Ovary (tissue), 3 donors: ENCODE measurements at regions not wholly inside any gene's neighbourhood (a gene's known extent, or its start where the extent isn't known, plus 50 kb on each side); places are given as distances from the start of the nearest gene placed in this dataset.

ENCODE experiments used
- POLR2A ChIP-seq: fragments of 450-650 bp; IDR thresholded peaks from one replicate; pipeline ENCODE4 v1.6.1; 2017; ENCODE audit warnings: antibody characterized with exemption, mild to moderate bottlenecking, moderate library complexity
- TF ChIP-seq, protein P1 (sequence below), 3 donors: fragments of 450-650 bp in 2 of 3; fragments of 200-600 bp in 1 of 3; IDR thresholded peaks; one replicate each; pipeline versions ENCODE4 v1.5.1 to v1.8.0; 2016 to 2022; ENCODE audit warnings: antibody characterized with exemption in 3 of 3, mild to moderate bottlenecking in 1 of 3
- donor health status: DM: no; HTN: no; CAD: no.

DNA sequence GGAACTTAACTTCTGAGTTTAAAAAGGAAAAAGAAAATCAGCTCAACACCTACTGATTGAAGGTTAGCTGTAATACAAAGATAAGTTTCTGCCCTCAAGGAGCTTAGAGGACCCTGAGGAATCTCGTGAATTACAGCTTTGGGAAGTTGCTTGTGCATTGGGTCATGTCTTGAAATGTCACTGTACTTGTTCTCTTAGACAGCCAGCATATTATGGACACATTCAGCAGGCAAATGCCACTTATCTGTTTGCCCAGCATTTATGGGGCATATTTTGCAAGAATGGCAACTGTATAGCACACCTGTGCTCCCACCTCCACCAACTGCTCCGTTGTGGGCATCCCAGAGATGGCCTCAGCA lies 263.6 kb upstream of the CRY1 start:
- TF ChIP-seq, protein P1, sequence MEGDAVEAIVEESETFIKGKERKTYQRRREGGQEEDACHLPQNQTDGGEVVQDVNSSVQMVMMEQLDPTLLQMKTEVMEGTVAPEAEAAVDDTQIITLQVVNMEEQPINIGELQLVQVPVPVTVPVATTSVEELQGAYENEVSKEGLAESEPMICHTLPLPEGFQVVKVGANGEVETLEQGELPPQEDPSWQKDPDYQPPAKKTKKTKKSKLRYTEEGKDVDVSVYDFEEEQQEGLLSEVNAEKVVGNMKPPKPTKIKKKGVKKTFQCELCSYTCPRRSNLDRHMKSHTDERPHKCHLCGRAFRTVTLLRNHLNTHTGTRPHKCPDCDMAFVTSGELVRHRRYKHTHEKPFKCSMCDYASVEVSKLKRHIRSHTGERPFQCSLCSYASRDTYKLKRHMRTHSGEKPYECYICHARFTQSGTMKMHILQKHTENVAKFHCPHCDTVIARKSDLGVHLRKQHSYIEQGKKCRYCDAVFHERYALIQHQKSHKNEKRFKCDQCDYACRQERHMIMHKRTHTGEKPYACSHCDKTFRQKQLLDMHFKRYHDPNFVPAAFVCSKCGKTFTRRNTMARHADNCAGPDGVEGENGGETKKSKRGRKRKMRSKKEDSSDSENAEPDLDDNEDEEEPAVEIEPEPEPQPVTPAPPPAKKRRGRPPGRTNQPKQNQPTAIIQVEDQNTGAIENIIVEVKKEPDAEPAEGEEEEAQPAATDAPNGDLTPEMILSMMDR (IDR thresholded peaks at IDR 0.05): no peak
- no peak for TF ChIP-seq POLR2A
